VCaP (cell line): ENCODE measurements at regions not wholly inside any gene's neighbourhood (a gene's known extent, or its start where the extent isn't known, plus 50 kb on each side); places are given as distances from the start of the nearest gene placed in this dataset.
A peak's percentile ranks its signal among the peaks of the same experiment; 100 is the strongest.

Experiments
- H3K27ac ChIP-seq: fragments of 450-650 bp; 2 replicates; pipeline ENCODE4 v1.5.1; 2017
- CTCF ChIP-seq: fragments of 450-650 bp; conservative IDR thresholded peaks from 2 replicates; pipeline ENCODE4 v1.5.1; 2017; ENCODE audit warnings: mild to moderate bottlenecking, moderate library complexity

GRCh38 chr9:30010691-30011090 is 2373.8 kb upstream of the ACO1 start:
- no peak overlapping the region for H3K27ac ChIP-seq
- no peak for TF ChIP-seq CTCF

- no peak for TF ChIP-seq CTCF
- no peak overlapping the region for H3K27ac ChIP-seq
Observed at GRCh38 chr9:30012622-30013021, 2371.8 kb upstream of the ACO1 start.

GRCh38 chr9:30015073-30015472 is 2369.4 kb upstream of the ACO1 start:
- H3K27ac ChIP-seq = no peak overlapping the region
- no peak for TF ChIP-seq CTCF

DNA sequence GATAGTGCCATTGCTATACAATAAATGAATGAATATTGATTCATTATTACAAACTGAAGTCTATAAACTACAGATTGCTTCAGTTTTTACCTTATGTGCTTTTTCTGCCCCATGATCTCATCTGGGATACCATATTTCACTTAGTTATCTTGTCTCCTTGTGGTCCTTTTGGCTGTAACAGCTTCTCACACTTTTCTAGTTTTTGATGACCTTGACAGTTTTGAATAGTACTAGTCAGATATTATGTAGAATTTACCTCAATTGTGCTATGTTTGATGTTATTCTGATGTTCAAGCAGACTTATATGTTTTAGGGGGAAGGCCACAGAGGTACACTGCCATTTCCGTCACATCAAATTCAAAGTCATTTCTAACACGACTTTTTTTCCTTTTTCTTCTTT is 2364.3 kb upstream of the ACO1 start:
- no peak for TF ChIP-seq CTCF
- H3K27ac ChIP-seq = no peak overlapping the region

GRCh38 chr9:30035761-30036160 is 2348.7 kb upstream of the ACO1 start:
- TF ChIP-seq CTCF = no peak

GRCh38 chr9:30036558-30036957 is 2347.9 kb upstream of the ACO1 start:
- no peak for TF ChIP-seq CTCF
- H3K27ac ChIP-seq = no peak overlapping the region

More at GRCh38 chr9:30035761-30036160, 2348.7 kb upstream of the ACO1 start:
- H3K27ac ChIP-seq = no peak overlapping the region

DNA sequence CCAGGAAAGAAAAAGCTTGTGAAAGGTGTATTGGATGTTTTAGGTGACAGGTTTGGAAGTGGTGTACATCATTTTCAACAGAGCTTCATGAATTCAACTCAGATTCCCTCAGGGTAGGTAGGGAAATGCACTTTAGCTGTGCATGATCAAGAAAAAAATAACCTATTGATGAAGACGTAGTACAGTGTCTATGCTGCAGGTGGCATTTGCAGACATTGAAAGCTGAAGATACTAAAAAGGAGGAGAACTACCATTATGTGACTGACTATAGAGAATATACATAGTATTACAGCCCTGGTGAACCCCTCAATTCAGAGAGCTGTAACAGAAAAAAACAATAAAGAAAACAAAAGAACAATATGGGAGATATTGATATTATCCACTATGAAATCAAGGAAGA is 2344.7 kb upstream of the ACO1 start:
- peak; percentile 44; the same call in 1 of the 2 replicates for TF ChIP-seq CTCF
- no peak overlapping the region for H3K27ac ChIP-seq

DNA sequence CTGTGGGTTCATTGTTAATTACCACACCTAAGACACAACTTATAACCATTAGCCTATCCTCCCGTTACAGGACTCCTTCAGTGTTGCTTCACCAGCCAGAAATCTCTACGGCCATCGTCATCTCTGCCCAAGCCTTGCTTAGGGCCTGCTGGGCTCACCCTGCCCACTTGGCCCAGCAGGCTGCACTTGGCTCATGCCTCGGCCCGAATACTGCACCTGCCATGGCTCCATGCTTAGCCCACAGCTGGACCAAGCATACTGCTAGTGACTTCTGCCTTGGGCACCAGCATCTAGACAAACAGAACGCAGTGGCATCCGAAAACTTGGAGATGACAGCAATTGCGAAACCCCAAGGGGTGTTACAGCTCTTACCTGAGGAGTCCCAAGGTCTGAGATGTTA is 2336.0 kb upstream of the ACO1 start:
- H3K27ac ChIP-seq = no peak overlapping the region
- TF ChIP-seq CTCF = no peak
